ENCODE measurements at regions not wholly inside any gene's neighbourhood (a gene's known extent, or its start where the extent isn't known, plus 50 kb on each side); places are given as distances from the start of the nearest gene placed in this dataset.
"Not testable (repeated sequence)": the region's sequence is repeated elsewhere in the genome, so short reads cannot be mapped to it uniquely, and the experiment has no call there.

GRCh38 chr4:71081192-71081591, 87.7 kb downstream of the DCK start:
- DNase-seq, result no peak

GRCh38 chr4:71093745-71094144, 100.3 kb downstream of the DCK start:
- DNase-seq, result no peak

GRCh38 chr4:71094201-71094600, 100.8 kb downstream of the DCK start:
- no peak for DNase-seq

DNA sequence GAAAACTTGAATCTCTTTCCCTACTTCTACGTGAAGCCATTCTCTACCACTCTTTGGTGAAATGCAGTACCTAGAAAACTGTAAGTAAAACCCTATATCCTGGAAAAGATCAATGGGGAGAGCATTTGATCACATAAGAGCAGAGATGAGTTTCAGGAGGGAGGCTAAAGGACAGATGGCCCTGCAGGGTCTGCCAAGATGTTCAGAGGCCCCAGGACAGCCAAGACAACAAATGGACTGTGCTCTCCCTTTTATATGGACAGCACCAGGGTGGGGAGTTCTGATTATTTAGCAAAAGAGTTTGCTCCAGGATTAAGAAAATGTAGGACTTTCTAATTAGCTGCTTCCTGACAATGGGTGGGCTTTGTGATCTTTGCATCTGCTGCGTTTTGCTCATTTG, 101.7 kb downstream of the DCK start:
- no peak for DNase-seq

DNA sequence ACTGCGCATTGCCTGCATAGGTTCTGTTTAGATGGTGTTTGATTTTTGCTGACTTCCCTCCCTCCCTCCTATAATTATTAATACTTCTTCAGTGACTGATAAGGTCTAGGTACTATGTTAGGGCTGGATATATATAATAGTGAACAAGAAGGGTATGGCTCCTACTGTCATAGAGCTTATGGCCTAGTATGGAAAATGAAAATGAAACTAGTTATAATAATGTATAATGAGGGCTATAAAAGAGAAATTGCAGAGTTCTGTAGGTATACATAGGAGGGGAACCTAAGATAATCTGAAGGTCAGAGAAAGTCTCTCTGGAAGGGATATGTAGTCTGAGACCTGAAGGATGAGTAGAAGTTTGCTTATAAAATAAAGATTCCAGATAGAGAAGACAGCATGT, 102.1 kb downstream of the DCK start:
- no peak for DNase-seq

DNA sequence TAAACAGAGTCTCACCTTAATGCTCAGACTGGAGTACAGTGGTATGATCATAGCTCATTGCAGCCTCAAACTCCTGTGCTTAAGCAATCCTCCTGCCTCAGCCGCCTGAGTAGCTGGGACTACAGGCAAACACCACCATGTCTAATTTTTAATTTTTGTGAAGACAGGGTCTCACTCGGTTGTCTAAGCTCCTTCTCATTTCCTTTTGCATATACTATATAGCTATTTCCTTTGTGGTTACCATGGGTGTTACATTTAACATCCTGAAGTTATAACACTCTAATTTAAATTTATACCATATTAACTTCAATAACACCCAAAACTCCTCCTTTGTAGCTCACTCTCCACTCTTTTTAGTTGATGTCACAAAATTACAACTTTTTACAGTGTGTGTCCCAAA, 114.3 kb downstream of the DCK start:
- DNase-seq, result no peak

GRCh38 chr4:71110499-71110898, 117.0 kb downstream of the DCK start:
- DNase-seq, result no peak

DNA sequence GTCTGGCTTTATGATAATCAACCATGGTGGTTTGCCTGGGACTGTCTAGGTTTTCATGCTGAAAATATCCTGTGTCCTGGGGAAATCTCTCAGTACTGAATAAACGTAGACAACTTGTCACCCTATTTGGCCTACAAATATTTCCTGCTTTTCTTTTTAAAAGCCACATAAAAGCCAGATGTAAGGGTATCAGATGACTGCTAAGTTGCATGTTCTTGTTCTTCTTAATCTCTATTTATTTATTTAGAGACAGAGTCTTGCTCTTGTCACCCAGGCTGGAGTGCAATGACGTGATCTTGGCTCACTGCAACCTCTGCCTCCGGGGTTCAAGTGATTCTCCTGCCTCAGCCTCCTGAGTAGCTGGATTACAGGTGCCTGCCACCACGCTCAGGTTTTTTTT, 117.7 kb downstream of the DCK start:
- not testable (repeated sequence) for DNase-seq

DNA sequence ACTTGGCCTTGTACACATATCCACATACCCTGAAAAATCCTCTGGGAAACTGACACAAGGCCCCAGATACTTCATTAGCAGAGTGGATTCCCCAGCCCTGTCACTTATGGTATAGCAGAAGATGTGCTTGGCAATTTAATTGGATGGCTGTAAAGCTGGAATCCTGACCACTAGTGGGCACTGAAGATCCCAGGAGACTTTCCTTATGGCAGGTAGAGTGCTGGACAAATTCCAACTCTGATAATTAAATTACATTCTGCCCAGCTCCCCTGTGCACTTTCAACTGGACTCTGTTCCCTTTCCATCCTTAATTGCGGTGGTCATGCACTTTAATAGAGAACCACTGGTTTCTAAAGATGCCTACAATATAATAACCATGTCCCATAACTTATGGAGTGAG, 119.8 kb downstream of the DCK start:
- DNase-seq, result no peak

- DNase-seq, result no peak
These were observed 127.5 kb downstream of the DCK start for GRCh38 chr4:71120831-71121524.

GRCh38 chr4:71123951-71124350, 130.5 kb downstream of the DCK start:
- DNase-seq, result no peak

DNA sequence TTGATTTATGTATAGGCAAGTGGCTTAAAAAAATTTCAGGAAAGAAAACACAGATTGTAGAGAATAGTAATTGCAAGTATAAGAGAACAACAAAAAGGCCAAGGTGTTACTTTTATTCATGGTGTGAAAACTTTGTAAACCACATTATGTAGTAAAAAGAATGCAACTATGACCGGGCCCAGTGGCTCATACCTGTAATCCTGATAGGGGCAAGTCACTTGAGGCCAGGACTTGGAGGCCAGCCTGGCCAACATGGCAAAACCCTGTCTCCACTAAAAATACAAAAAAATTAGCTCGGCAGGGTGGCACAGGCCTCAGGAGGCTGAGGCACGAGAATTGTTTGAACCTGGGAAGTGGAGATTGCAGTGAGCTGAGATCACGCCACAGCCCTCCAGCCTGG, 131.7 kb downstream of the DCK start:
- no peak for DNase-seq

- peak; percentile 98 for DNase-seq
These were observed 133.3 kb downstream of the DCK start for GRCh38 chr4:71126719-71127118.

GRCh38 chr4:71130827-71131603, 137.6 kb downstream of the DCK start:
- peak; percentile 82 for DNase-seq

DNA sequence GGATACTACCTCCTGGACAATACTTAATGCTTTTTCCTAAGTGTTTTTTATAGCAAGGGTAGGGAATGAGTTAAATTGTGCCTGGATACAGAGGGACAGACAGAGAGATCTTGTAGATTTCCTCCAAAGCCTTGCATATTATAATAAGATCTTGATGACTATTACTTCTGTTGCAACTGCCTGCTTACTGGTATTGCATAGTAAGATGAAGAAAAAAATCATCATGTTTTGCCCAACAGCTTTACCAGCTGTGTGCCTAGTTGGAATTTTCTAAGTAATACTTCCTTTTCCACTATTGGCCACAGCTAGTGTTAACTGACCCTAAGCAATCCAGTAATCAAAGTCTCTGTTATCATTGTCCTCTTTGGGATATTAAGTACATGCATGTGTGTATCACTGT, 139.0 kb downstream of the DCK start:
- DNase-seq, result no peak

DNA sequence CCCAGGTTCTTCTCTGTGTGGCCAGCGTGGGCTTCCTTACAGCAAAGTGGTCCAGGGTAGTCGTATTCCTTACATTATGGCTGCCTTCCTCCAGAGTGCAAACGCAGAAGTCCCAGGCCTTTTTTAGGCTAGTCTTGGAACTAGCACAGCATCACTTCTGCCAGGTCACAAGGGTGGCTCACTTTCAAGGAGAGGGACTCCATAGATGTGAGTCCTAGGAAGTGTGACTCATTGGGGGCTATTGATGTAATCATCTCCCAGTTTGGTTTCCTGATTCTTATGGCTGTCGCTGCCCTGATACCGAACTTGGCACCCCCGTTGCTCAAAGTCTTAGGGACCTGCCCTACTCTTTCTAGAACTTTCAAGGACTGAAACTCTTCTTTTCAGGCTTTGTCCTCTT, 140.0 kb downstream of the DCK start:
- peak; percentile 21 for DNase-seq

DNA sequence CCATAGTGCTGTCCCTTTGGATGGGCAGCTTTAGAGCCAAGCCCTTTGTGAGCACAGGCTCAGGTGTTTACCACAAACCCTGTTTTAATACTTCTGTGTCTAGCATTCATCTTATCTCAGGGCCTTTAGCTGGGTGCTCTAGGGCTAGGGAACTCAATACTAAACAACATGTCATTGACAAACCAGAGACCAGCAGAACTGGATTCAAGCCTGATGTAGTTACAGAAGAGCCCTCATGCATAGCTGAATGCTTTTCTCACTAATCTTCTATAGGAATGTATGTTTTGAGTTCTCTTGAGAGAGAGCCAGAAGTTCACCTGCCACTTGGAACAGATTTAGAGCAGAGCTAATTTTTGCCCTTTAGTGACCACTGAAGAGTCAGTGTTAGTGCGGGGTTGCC, 142.6 kb downstream of the DCK start:
- DNase-seq, result no peak

DNA sequence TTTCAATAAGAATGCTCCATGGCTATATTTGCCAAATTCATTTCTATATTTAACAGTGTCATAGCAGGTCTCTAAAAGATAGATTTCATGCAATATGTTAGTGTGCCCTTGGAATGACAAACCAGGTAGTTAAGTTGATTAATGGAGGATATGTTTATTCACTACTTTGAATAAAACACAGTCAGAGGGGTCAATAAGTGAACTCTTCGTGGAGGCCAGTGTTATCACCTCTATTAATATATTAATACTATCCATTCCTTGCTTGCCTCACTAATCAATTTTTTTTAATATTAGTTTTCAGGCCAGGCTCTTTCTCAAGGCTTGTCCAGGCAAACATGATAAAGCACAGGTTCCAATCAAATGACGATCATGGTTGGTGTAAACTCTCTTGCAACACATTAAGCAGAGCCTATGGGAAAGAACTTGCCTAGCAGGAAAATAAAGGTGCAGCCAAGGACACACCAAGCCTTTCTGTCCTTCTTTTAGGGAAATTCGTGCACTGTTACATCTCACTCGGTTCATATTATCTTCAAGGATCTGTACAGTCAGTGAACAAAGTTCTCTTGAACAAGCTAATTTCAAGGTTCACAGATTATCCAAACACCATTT, 144.7 kb downstream of the DCK start:
- no peak for DNase-seq

DNA sequence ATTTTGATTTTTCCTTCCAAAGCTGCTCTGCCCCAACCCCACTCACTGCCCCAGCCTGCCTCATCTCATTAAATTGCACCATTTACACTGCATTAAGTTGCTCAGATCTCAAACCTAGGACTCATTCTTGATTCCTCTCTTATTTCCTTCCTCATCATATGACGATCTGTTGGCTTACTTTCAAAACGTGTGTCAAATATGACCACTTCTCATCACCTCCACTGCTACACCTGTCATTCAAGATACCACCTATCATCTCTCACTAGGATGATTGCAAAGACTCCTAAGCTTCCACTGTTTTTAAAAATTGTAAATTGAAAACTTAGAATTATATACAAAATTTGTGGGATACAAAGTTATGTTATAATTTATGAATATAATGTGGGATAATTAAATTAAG, 147.1 kb downstream of the DCK start:
- no peak for DNase-seq

- DNase-seq, result no peak
These were observed 147.7 kb downstream of the DCK start for GRCh38 chr4:71141125-71141524.

- DNase-seq, result no peak
These were observed 153.8 kb downstream of the DCK start for GRCh38 chr4:71147261-71147660.

- no peak for DNase-seq
These were observed 155.1 kb downstream of the DCK start for GRCh38 chr4:71148545-71148944.

- no peak for DNase-seq
These were observed 157.6 kb downstream of the DCK start for GRCh38 chr4:71151054-71151453.

- DNase-seq, result peak; percentile 73
These were observed 163.2 kb downstream of the DCK start for GRCh38 chr4:71156616-71157015.
